Right lobe of liver (tissue), 4 donors: ENCODE measurements at regions not wholly inside any gene's neighbourhood (a gene's known extent, or its start where the extent isn't known, plus 50 kb on each side); places are given as distances from the start of the nearest gene placed in this dataset.

ENCODE experiments used
- CTCF ChIP-seq, 4 donors: fragments of 200-600 bp in 3 of 4; fragments of 450-650 bp in 1 of 4; IDR thresholded peaks; one replicate each; pipeline versions ENCODE4 v1.5.1 to v1.8.0; 2016 to 2022; ENCODE audit warnings: antibody characterized with exemption in 4 of 4, mild to moderate bottlenecking in 2 of 4
- POLR2A ChIP-seq: fragments of 450-650 bp; IDR thresholded peaks from one replicate; pipeline ENCODE4 v1.6.1; 2017; ENCODE audit warnings: antibody characterized with exemption, mild to moderate bottlenecking
- donor health status: DM: no; HTN: no; CAD: no.
- donor health status: DM: no; HTN: no; CAD: no.
- donor health status: DM: no; HTN: yes; CAD: no.

- TF ChIP-seq CTCF (IDR thresholded peaks at IDR 0.05), result no peak
- no peak for TF ChIP-seq POLR2A
Measured at GRCh38 chr10:84798312-84798711, 469.9 kb downstream of the CCSER2 start.
